Stomach (tissue), 4 donors: ENCODE measurements at regions not wholly inside any gene's neighbourhood (a gene's known extent, or its start where the extent isn't known, plus 50 kb on each side); places are given as distances from the start of the nearest gene placed in this dataset.

Experiments used
- POLR2A ChIP-seq, 4 donors: fragments of 450-650 bp; IDR thresholded peaks; one replicate each; pipeline ENCODE4 v1.6.1; 2016; ENCODE audit warnings: antibody characterized with exemption in 4 of 4, control low read depth in 2 of 4, mild to moderate bottlenecking in 1 of 4, moderate library complexity in 1 of 4
- POLR2AphosphoS5 ChIP-seq, 3 donors: sonication (generic); formaldehyde crosslinking; IDR thresholded peaks; one replicate each; pipeline ENCODE4 v1.6.1; 2016; ENCODE audit warnings: antibody characterized with exemption in 3 of 3
- TF ChIP-seq, protein P1 (sequence below), 7 experiments: fragments of 450-650 bp in 4 of 7; fragments of 200-600 bp in 3 of 7; sonication (generic) in 3 of 7; IDR thresholded peaks; one replicate each; pipeline ENCODE4 v1.5.1; 2016 to 2019; ENCODE audit warnings: antibody characterized with exemption in 7 of 7, control low read depth in 2 of 7, mild to moderate bottlenecking in 1 of 7

- TF ChIP-seq, protein P1, sequence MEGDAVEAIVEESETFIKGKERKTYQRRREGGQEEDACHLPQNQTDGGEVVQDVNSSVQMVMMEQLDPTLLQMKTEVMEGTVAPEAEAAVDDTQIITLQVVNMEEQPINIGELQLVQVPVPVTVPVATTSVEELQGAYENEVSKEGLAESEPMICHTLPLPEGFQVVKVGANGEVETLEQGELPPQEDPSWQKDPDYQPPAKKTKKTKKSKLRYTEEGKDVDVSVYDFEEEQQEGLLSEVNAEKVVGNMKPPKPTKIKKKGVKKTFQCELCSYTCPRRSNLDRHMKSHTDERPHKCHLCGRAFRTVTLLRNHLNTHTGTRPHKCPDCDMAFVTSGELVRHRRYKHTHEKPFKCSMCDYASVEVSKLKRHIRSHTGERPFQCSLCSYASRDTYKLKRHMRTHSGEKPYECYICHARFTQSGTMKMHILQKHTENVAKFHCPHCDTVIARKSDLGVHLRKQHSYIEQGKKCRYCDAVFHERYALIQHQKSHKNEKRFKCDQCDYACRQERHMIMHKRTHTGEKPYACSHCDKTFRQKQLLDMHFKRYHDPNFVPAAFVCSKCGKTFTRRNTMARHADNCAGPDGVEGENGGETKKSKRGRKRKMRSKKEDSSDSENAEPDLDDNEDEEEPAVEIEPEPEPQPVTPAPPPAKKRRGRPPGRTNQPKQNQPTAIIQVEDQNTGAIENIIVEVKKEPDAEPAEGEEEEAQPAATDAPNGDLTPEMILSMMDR (IDR thresholded peaks at IDR 0.05) = no peak
- TF ChIP-seq POLR2A (IDR thresholded peaks at IDR 0.05) = no peak
- TF ChIP-seq POLR2AphosphoS5 (IDR thresholded peaks at IDR 0.05) = no peak
Measured at GRCh38 chr12:13463189-13463588, 266.7 kb downstream of the EMP1 start.
